AG04449 (cell line): ENCODE measurements at regions not wholly inside any gene's neighbourhood (a gene's known extent, or its start where the extent isn't known, plus 50 kb on each side); places are given as distances from the start of the nearest gene placed in this dataset.
"Not testable (repeated sequence)": the region's sequence is repeated elsewhere in the genome, so short reads cannot be mapped to it uniquely, and the experiment has no call there.

Source experiments
- CTCF ChIA-PET: fragments of 350-600 bp; formaldehyde crosslinking; extraction: SDS; loops from one replicate; lab custom pipeline; 2021; ENCODE audit warnings: antibody characterized with exemption; lab: Yijun Ruan, JAX
- POLR2A ChIA-PET: fragments of 400-600, 350-600 bp; formaldehyde crosslinking; extraction: SDS; loops from one replicate; lab custom pipeline; 2020; ENCODE audit warnings: antibody characterized with exemption, inconsistent platforms; lab: Yijun Ruan, JAX
- DNase-seq: peaks from one replicate; pipeline ENCODE4 v3.0.0-alpha.2; 2010; ENCODE audit warnings: low read depth, low spot score
- H3K4me3 ChIP-seq: 2 replicates; pipeline ENCODE4 v1.5.1; 2011; ENCODE audit warnings: low read depth, mild to moderate bottlenecking, control low read depth, low read length
- CTCF ChIP-seq: IDR thresholded peaks from one replicate; pipeline ENCODE4 v1.5.1; 2011; ENCODE audit warnings: mild to moderate bottlenecking, moderate library complexity, low read length, control low read depth, inconsistent platforms; ENCODE audit not compliant: insufficient read depth; ENCODE audit errors: missing control alignments

- ChIA-PET CTCF (no interaction called here), POLR2A (no interaction called here)
- no peak for DNase-seq
- H3K4me3 ChIP-seq: no peak overlapping the region
- TF ChIP-seq CTCF: no peak
Measured at GRCh38 chr5:136455409-136455808, 90.1 kb upstream of the TRPC7 start.

GRCh38 chr5:136453986-136454758, 88.8 kb upstream of the TRPC7 start:
- TF ChIP-seq CTCF: no peak
- POLR2A ChIA-PET: no interaction called here
- CTCF ChIA-PET: no interaction called here
- H3K4me3 ChIP-seq: no peak overlapping the region
- no peak for DNase-seq

GRCh38 chr5:136453199-136453598, 87.9 kb upstream of the TRPC7 start:
- TF ChIP-seq CTCF: no peak
- H3K4me3 ChIP-seq: no peak overlapping the region
- ChIA-PET CTCF (no interaction called here), POLR2A (no interaction called here)
- DNase-seq: no peak

- H3K4me3 ChIP-seq, POLR2A ChIA-PET, DNase-seq, CTCF ChIA-PET: not testable (repeated sequence)
Measured at GRCh38 chr5:136447576-136447975, 82.2 kb upstream of the TRPC7 start.

GRCh38 chr5:136446565-136446964, 81.2 kb upstream of the TRPC7 start:
- POLR2A ChIA-PET: no interaction called here
- no peak for TF ChIP-seq CTCF
- CTCF ChIA-PET: no interaction called here
- DNase-seq: no peak
- no peak overlapping the region for H3K4me3 ChIP-seq

GRCh38 chr5:136444099-136444498, 78.8 kb upstream of the TRPC7 start:
- POLR2A ChIA-PET, H3K4me3 ChIP-seq, CTCF ChIA-PET, DNase-seq: not testable (repeated sequence)

GRCh38 chr5:136439367-136439766, 74.0 kb upstream of the TRPC7 start:
- DNase-seq: no peak
- TF ChIP-seq CTCF: no peak
- POLR2A ChIA-PET: no interaction called here
- H3K4me3 ChIP-seq: no peak overlapping the region
- CTCF ChIA-PET: no interaction called here
